EL (cell line): ENCODE measurements at regions not wholly inside any gene's neighbourhood (a gene's known extent, or its start where the extent isn't known, plus 50 kb on each side); places are given as distances from the start of the nearest gene placed in this dataset.

Experiments used
- DNase-seq: peaks from one replicate; pipeline ENCODE4 v3.0.0-alpha.2; 2016

GRCh38 chr2:220002251-220002650 lies 374.8 kb downstream of the SLC4A3 start:
- peak; percentile 4 for DNase-seq

- no peak for DNase-seq
Observed at GRCh38 chr2:220002699-220003098, 375.3 kb downstream of the SLC4A3 start.

DNA sequence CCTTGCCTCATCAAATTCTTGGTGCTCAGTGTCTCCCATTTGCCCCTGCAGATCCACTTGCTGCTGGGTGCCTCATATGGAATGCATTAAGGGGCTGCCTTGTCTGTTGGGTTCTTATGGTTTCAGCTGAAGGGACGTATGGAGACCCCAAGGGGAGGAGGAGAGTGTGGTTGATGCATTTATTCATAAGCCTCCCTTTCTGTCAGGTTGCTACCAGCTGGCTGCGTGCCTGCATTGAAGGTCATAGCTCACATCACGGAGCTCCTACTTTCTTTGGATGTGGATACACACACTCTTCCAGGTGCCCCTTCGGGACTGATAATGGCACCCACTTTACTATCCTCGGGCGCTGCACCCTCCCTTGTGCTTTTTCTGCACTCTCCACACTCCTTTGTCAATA lies 377.9 kb downstream of the SLC4A3 start:
- DNase-seq, result no peak

DNA sequence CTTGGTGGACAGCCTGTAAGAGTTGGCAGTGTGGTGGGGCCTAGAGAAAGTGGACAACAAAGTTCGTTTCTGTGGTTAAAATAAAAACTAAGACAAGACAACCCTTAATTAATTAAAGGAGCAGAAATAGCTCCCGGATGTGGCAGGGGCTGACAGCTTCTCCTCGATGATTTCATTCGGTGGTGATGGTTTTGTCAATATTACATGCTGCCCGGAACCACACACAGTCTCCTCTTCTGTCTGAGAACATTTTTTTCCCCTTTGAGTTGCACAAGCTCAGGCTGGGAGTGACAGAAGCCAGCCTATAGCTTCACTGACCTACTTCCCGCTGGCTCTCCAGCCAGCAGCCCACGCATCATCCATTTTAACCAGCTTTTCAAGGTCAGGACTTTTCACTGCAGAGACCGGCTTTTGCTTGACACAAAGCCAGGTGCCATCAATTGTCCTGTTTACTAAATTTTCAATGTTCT lies 378.8 kb downstream of the SLC4A3 start:
- DNase-seq, result no peak

DNA sequence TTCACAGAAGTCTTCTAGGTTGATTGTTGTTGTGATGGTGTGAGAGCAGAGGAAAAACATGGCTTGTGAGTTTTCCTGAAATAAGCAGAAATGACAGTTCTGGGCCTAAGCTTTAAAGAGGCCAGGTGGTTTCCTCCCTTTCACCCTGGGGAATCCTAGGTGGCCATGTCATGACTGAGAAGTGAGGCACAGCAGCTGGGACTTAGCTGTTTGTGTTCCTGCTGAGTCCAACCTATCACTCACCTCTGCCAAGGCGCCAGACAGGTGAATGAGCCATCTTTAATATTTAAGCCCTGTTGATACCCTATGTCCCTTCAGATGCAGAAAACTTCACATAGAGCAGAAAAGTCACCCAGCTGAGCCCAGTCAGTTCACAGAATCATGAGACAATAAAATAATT lies 384.4 kb downstream of the SLC4A3 start:
- DNase-seq, result no peak

- DNase-seq, result no peak
Observed at GRCh38 chr2:220014961-220015360, 387.5 kb downstream of the SLC4A3 start.

GRCh38 chr2:220015576-220015975 lies 388.1 kb downstream of the SLC4A3 start:
- DNase-seq, result no peak

GRCh38 chr2:220025207-220025606 lies 397.8 kb downstream of the SLC4A3 start:
- no peak for DNase-seq

- no peak for DNase-seq
Observed at GRCh38 chr2:220029013-220029412, 401.6 kb downstream of the SLC4A3 start.

DNA sequence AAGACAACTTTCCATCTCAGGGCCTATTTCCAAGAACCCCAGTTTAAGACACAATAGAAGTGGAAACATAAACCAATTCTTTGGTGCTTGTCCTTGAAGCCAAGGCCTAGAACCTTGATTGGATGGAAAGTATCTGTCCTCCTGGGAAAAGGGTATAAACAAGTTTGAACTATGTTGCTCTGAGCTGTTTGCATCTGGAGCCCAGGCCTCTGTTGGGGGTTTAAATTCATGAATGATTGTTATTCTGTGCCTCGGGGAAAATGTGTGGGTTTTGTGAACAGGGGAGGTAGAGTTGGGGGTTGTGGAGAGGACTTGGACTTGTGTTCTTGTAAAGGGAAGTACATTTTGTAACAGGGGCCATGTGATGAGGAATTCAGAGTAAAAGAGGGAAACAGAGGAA lies 406.1 kb downstream of the SLC4A3 start:
- peak; percentile 71 for DNase-seq

DNA sequence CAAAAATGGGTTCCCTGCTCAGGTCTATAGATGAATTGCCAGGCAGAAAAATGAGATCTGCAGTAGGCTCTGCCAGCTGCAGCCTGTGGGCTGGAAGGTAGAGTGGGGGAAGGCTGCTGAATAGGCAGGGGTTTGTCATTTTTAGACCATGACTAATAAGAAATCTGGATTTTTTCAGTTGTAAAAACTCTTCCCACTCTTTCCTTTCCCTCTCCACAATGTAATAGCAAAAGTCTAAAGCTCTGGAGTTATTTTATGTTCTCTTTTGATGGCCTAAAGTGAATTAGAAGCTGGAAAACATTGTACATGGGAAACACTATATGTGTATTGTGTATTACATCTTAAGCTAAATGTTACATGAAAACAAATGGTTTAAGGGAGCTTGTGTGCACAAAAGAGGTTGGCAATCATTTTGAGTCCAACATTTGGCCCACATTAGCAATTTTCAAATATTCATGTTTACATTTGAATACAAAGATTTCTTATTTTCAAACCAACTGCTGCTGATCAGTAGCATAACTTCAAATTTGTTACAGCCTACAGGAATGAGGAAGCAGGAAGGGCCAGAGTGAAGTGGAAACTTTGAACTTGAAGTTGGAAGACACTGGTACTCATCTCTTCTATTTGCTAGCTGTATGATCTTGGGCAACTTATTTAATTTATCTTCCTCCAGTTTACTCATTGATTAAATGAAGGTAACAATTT lies 407.1 kb downstream of the SLC4A3 start:
- peak; percentile 83 for DNase-seq

GRCh38 chr2:220036431-220036830 lies 409.0 kb downstream of the SLC4A3 start:
- no peak for DNase-seq

GRCh38 chr2:220040346-220040745 lies 412.9 kb downstream of the SLC4A3 start:
- no peak for DNase-seq

GRCh38 chr2:220041447-220041846 lies 414.0 kb downstream of the SLC4A3 start:
- DNase-seq, result no peak

- peak; percentile 65 for DNase-seq
Observed at GRCh38 chr2:220043155-220043989, 415.9 kb downstream of the SLC4A3 start.

GRCh38 chr2:220043990-220044335 lies 416.5 kb downstream of the SLC4A3 start:
- DNase-seq, result no peak

- no peak for DNase-seq
Observed at GRCh38 chr2:220044383-220044782, 417.0 kb downstream of the SLC4A3 start.

GRCh38 chr2:220046507-220046906 lies 419.1 kb downstream of the SLC4A3 start:
- no peak for DNase-seq

DNA sequence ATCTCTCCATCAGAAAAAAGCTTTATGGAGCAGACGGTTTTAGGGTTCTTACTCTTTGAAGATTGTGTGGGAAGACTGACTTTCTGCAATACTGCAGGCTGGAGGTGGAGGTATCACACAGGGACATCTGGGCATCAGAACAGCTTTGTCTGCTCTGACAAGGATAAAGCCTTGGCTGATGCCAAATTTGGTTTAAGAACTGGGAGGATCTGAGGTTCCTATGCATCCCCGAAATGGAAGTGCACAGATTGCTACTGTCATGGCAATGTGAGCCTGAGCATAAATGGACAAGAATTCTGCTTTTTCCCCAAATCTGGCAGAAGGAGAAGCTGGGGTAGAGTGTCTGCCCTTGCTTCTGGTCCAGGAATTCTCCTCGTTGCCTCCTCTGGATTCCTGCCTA lies 424.3 kb downstream of the SLC4A3 start:
- DNase-seq, result no peak

- no peak for DNase-seq
Observed at GRCh38 chr2:220053919-220054318, 426.5 kb downstream of the SLC4A3 start.

- DNase-seq, result no peak
Observed at GRCh38 chr2:220057391-220057790, 430.0 kb downstream of the SLC4A3 start.

DNA sequence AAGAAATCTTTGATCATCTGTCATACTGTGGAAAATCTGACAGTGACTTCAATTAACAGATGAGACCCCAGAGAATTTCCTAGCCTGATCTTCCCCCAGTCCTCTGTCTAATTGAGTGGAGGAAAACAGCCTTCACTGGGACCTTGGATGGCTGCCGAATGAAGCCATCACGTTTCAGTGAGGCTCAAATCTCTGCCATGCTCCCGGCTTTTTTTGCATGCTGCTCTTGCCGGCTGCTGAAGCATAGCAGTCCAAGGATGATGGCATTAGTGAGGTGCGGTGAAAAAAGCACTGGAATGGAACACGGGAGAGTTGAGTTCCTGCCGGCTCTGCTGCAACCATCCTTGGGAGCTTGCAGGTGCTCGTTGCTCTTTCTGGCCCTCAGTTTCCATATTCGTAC lies 430.5 kb downstream of the SLC4A3 start:
- no peak for DNase-seq

- DNase-seq, result no peak
Observed at GRCh38 chr2:220064111-220065030, 436.9 kb downstream of the SLC4A3 start.
